ENCODE measurements at regions not wholly inside any gene's neighbourhood (a gene's known extent, or its start where the extent isn't known, plus 50 kb on each side); places are given as distances from the start of the nearest gene placed in this dataset.
"Not testable (repeated sequence)": the region's sequence is repeated elsewhere in the genome, so short reads cannot be mapped to it uniquely, and the experiment has no call there.

- Histone ChIP-seq H3K4me1 (ENCODE audit: insufficient read depth, low read length) (no peaks in the 10 kb centered on the region), H3K27me3 (ENCODE audit: insufficient read depth, low read length) (no peaks in the 10 kb centered on the region), H3K9ac (ENCODE audit: low read depth, low read length) (no peak overlapping the region), H3K27ac (ENCODE audit: low read length) (no peak overlapping the region), H3K4me3 (ENCODE audit: low read length) (no peak overlapping the region), H3K36me3 (ENCODE audit: insufficient read depth, low read depth, low read length) (no peaks in the 10 kb centered on the region), H3K9me3 (ENCODE audit: insufficient read depth, low read depth, low read length) (no peaks in the 10 kb centered on the region)
Measured at GRCh38 chr5:89309268-89309667, 426.3 kb upstream of the MEF2C start.

GRCh38 chr5:89308606-89309040, 425.6 kb upstream of the MEF2C start:
- H3K27ac ChIP-seq (ENCODE audit: low read length): no peak overlapping the region

GRCh38 chr5:89307972-89308371, 425.0 kb upstream of the MEF2C start:
- no peaks in the 10 kb centered on the region for H3K4me1 ChIP-seq (ENCODE audit: insufficient read depth, low read length)
- H3K4me3 ChIP-seq (ENCODE audit: low read length): no peak overlapping the region
- H3K9me3 ChIP-seq (ENCODE audit: insufficient read depth, low read depth, low read length): no peaks in the 10 kb centered on the region
- H3K9ac ChIP-seq (ENCODE audit: low read depth, low read length): no peak overlapping the region
- H3K36me3 ChIP-seq (ENCODE audit: insufficient read depth, low read depth, low read length): no peaks in the 10 kb centered on the region
- no peaks in the 10 kb centered on the region for H3K27me3 ChIP-seq (ENCODE audit: insufficient read depth, low read length)
- no peak overlapping the region for H3K27ac ChIP-seq (ENCODE audit: low read length)

More at GRCh38 chr5:89308606-89309040, 425.6 kb upstream of the MEF2C start:
- H3K9me3 ChIP-seq (ENCODE audit: insufficient read depth, low read depth, low read length): no peaks in the 10 kb centered on the region
- no peaks in the 10 kb centered on the region for H3K36me3 ChIP-seq (ENCODE audit: insufficient read depth, low read depth, low read length)
- no peaks in the 10 kb centered on the region for H3K4me1 ChIP-seq (ENCODE audit: insufficient read depth, low read length)
- no peak overlapping the region for H3K4me3 ChIP-seq (ENCODE audit: low read length)
- H3K9ac ChIP-seq (ENCODE audit: low read depth, low read length): no peak overlapping the region
- no peaks in the 10 kb centered on the region for H3K27me3 ChIP-seq (ENCODE audit: insufficient read depth, low read length)

- not testable (repeated sequence) for H3K36me3 ChIP-seq (ENCODE audit: insufficient read depth, low read depth, low read length); H3K27me3 ChIP-seq (ENCODE audit: insufficient read depth, low read length); H3K4me3 ChIP-seq (ENCODE audit: low read length); H3K9ac ChIP-seq (ENCODE audit: low read depth, low read length); H3K4me1 ChIP-seq (ENCODE audit: insufficient read depth, low read length); H3K27ac ChIP-seq (ENCODE audit: low read length); H3K9me3 ChIP-seq (ENCODE audit: insufficient read depth, low read depth, low read length)
Measured at GRCh38 chr5:89307141-89307540, 424.2 kb upstream of the MEF2C start.

- Histone ChIP-seq H3K27ac (ENCODE audit: low read length) (no peak overlapping the region), H3K27me3 (ENCODE audit: insufficient read depth, low read length) (no peaks in the 10 kb centered on the region), H3K4me1 (ENCODE audit: insufficient read depth, low read length) (no peaks in the 10 kb centered on the region), H3K9me3 (ENCODE audit: insufficient read depth, low read depth, low read length) (no peaks in the 10 kb centered on the region), H3K4me3 (ENCODE audit: low read length) (no peak overlapping the region), H3K36me3 (ENCODE audit: insufficient read depth, low read depth, low read length) (no peaks in the 10 kb centered on the region), H3K9ac (ENCODE audit: low read depth, low read length) (no peak overlapping the region)
Measured at GRCh38 chr5:89303033-89303480, 420.1 kb upstream of the MEF2C start.

GRCh38 chr5:89302102-89302891, 419.3 kb upstream of the MEF2C start:
- H3K4me3 ChIP-seq (ENCODE audit: low read length): no peak overlapping the region
- no peak overlapping the region for H3K9ac ChIP-seq (ENCODE audit: low read depth, low read length)
- H3K27me3 ChIP-seq (ENCODE audit: insufficient read depth, low read length): no peaks in the 10 kb centered on the region

GRCh38 chr5:89301321-89302025, 418.5 kb upstream of the MEF2C start:
- H3K27me3 ChIP-seq (ENCODE audit: insufficient read depth, low read length): no peaks in the 10 kb centered on the region
- no peak overlapping the region for H3K27ac ChIP-seq (ENCODE audit: low read length)
- no peaks in the 10 kb centered on the region for H3K4me1 ChIP-seq (ENCODE audit: insufficient read depth, low read length)
- no peaks in the 10 kb centered on the region for H3K36me3 ChIP-seq (ENCODE audit: insufficient read depth, low read depth, low read length)
- no peak overlapping the region for H3K4me3 ChIP-seq (ENCODE audit: low read length)
- no peaks in the 10 kb centered on the region for H3K9me3 ChIP-seq (ENCODE audit: insufficient read depth, low read depth, low read length)
- no peak overlapping the region for H3K9ac ChIP-seq (ENCODE audit: low read depth, low read length)

More at GRCh38 chr5:89302102-89302891, 419.3 kb upstream of the MEF2C start:
- H3K36me3 ChIP-seq (ENCODE audit: insufficient read depth, low read depth, low read length): no peaks in the 10 kb centered on the region
- H3K4me1 ChIP-seq (ENCODE audit: insufficient read depth, low read length): no peaks in the 10 kb centered on the region
- no peak overlapping the region for H3K27ac ChIP-seq (ENCODE audit: low read length)
- H3K9me3 ChIP-seq (ENCODE audit: insufficient read depth, low read depth, low read length): no peaks in the 10 kb centered on the region

GRCh38 chr5:89300426-89300970, 417.5 kb upstream of the MEF2C start:
- H3K27ac ChIP-seq (ENCODE audit: low read length): no peak overlapping the region
- H3K27me3 ChIP-seq (ENCODE audit: insufficient read depth, low read length): no peaks in the 10 kb centered on the region
- H3K4me3 ChIP-seq (ENCODE audit: low read length): no peak overlapping the region
- no peaks in the 10 kb centered on the region for H3K9me3 ChIP-seq (ENCODE audit: insufficient read depth, low read depth, low read length)
- no peak overlapping the region for H3K9ac ChIP-seq (ENCODE audit: low read depth, low read length)
- H3K36me3 ChIP-seq (ENCODE audit: insufficient read depth, low read depth, low read length): no peaks in the 10 kb centered on the region
- no peaks in the 10 kb centered on the region for H3K4me1 ChIP-seq (ENCODE audit: insufficient read depth, low read length)

GRCh38 chr5:89299998-89300397, 417.0 kb upstream of the MEF2C start:
- Histone ChIP-seq H3K9me3 (ENCODE audit: insufficient read depth, low read depth, low read length) (no peaks in the 10 kb centered on the region), H3K9ac (ENCODE audit: low read depth, low read length) (no peak overlapping the region), H3K4me1 (ENCODE audit: insufficient read depth, low read length) (no peaks in the 10 kb centered on the region), H3K4me3 (ENCODE audit: low read length) (no peak overlapping the region), H3K36me3 (ENCODE audit: insufficient read depth, low read depth, low read length) (no peaks in the 10 kb centered on the region), H3K27me3 (ENCODE audit: insufficient read depth, low read length) (no peaks in the 10 kb centered on the region), H3K27ac (ENCODE audit: low read length) (no peak overlapping the region)

- Histone ChIP-seq H3K4me1 (ENCODE audit: insufficient read depth, low read length) (no peaks in the 10 kb centered on the region), H3K4me3 (ENCODE audit: low read length) (no peak overlapping the region), H3K9me3 (ENCODE audit: insufficient read depth, low read depth, low read length) (no peaks in the 10 kb centered on the region), H3K36me3 (ENCODE audit: insufficient read depth, low read depth, low read length) (no peaks in the 10 kb centered on the region), H3K9ac (ENCODE audit: low read depth, low read length) (no peak overlapping the region), H3K27me3 (ENCODE audit: insufficient read depth, low read length) (no peaks in the 10 kb centered on the region), H3K27ac (ENCODE audit: low read length) (no peak overlapping the region)
Measured at GRCh38 chr5:89297066-89297465, 414.1 kb upstream of the MEF2C start.

- Histone ChIP-seq H3K9ac (ENCODE audit: low read depth, low read length) (no peak overlapping the region), H3K4me1 (ENCODE audit: insufficient read depth, low read length) (no peaks in the 10 kb centered on the region), H3K27ac (ENCODE audit: low read length) (no peak overlapping the region), H3K36me3 (ENCODE audit: insufficient read depth, low read depth, low read length) (no peaks in the 10 kb centered on the region), H3K9me3 (ENCODE audit: insufficient read depth, low read depth, low read length) (no peaks in the 10 kb centered on the region), H3K4me3 (ENCODE audit: low read length) (no peak overlapping the region), H3K27me3 (ENCODE audit: insufficient read depth, low read length) (no peaks in the 10 kb centered on the region)
Measured at GRCh38 chr5:89293810-89294209, 410.8 kb upstream of the MEF2C start.

- no peaks in the 10 kb centered on the region for H3K4me1 ChIP-seq (ENCODE audit: insufficient read depth, low read length)
- no peak overlapping the region for H3K27ac ChIP-seq (ENCODE audit: low read length)
- no peaks in the 10 kb centered on the region for H3K36me3 ChIP-seq (ENCODE audit: insufficient read depth, low read depth, low read length)
- no peak overlapping the region for H3K9ac ChIP-seq (ENCODE audit: low read depth, low read length)
- H3K27me3 ChIP-seq (ENCODE audit: insufficient read depth, low read length): no peaks in the 10 kb centered on the region
- no peaks in the 10 kb centered on the region for H3K9me3 ChIP-seq (ENCODE audit: insufficient read depth, low read depth, low read length)
- no peak overlapping the region for H3K4me3 ChIP-seq (ENCODE audit: low read length)
Measured at GRCh38 chr5:89292487-89292886, 409.5 kb upstream of the MEF2C start.

All from iPS-20b (cell line).